GM23248 (cell line): ENCODE measurements at regions not wholly inside any gene's neighbourhood (a gene's known extent, or its start where the extent isn't known, plus 50 kb on each side); places are given as distances from the start of the nearest gene placed in this dataset.

Source experiments
- DNase-seq: peaks from one replicate; pipeline ENCODE4 v3.0.0-alpha.2; 2015
- H2AFZ ChIP-seq: fragments of 200-600 bp; sonication (generic); 2 replicates; pipeline ENCODE4 v1.6.1; 2016; ENCODE audit warnings: antibody characterized with exemption
- H3F3A ChIP-seq: fragments of 200-600 bp; sonication (generic); 2 replicates; pipeline ENCODE4 v1.6.1; 2016; ENCODE audit warnings: mild to moderate bottlenecking, antibody characterized with exemption, mixed run types; ENCODE audit not compliant: insufficient read depth
- H3K27ac ChIP-seq: fragments of 200-600 bp; sonication (generic); 2 replicates; pipeline ENCODE4 v1.5.1; 2016; ENCODE audit warnings: mild to moderate bottlenecking
- H3K27me3 ChIP-seq: fragments of 200-600 bp; sonication (generic); replicated peaks from 2 replicates; pipeline ENCODE4 v1.6.1; 2016; ENCODE audit warnings: mild to moderate bottlenecking; ENCODE audit not compliant: insufficient read depth
- H3K36me3 ChIP-seq: fragments of 200-600 bp; sonication (generic); 2 replicates; pipeline ENCODE4 v1.6.1; 2016; ENCODE audit warnings: low read depth, mild to moderate bottlenecking
- H3K4me1 ChIP-seq: fragments of 200-600 bp; sonication (generic); 2 replicates; pipeline ENCODE4 v1.6.1; 2016; ENCODE audit warnings: mild to moderate bottlenecking; ENCODE audit not compliant: insufficient read depth
- H3K4me2 ChIP-seq: fragments of 200-600 bp; sonication (generic); one replicate; pipeline ENCODE4 v1.6.1; 2016; ENCODE audit warnings: mild to moderate bottlenecking; ENCODE audit not compliant: unreplicated experiment
- H3K4me3 ChIP-seq: fragments of 200-600 bp; sonication (generic); 2 replicates; pipeline ENCODE4 v1.5.1; 2016; ENCODE audit warnings: mild to moderate bottlenecking
- H3K79me2 ChIP-seq: fragments of 200-600 bp; sonication (generic); 2 replicates; pipeline ENCODE4 v1.6.1; 2016; ENCODE audit warnings: mild to moderate bottlenecking; ENCODE audit not compliant: insufficient read depth
- H3K9ac ChIP-seq: fragments of 200-600 bp; sonication (generic); 2 replicates; pipeline ENCODE4 v1.6.1; 2016; ENCODE audit warnings: mild to moderate bottlenecking
- H3K9me2 ChIP-seq: fragments of 200-600 bp; sonication (generic); 2 replicates; pipeline ENCODE4 v1.6.1; 2016; ENCODE audit warnings: mixed run types, mild to moderate bottlenecking, moderate library complexity; ENCODE audit not compliant: insufficient read depth
- H3K9me3 ChIP-seq: fragments of 200-600 bp; sonication (generic); one replicate; pipeline ENCODE4 v1.6.1; 2017; ENCODE audit warnings: low read depth
- H4K20me1 ChIP-seq: fragments of 200-600 bp; sonication (generic); 2 replicates; pipeline ENCODE4 v1.6.0; 2016; ENCODE audit not compliant: insufficient read depth
- EZH2 ChIP-seq: fragments of 200-600 bp; sonication (generic); IDR thresholded peaks from 2 replicates; pipeline ENCODE4 v1.6.1; 2018; ENCODE audit warnings: antibody characterized with exemption, mild to moderate bottlenecking; ENCODE audit not compliant: insufficient read depth, poor library complexity, severe bottlenecking
- EZH2phosphoT487 ChIP-seq: fragments of 200-600 bp; sonication (generic); IDR thresholded peaks from 2 replicates; pipeline ENCODE4 v1.6.1; 2018; ENCODE audit warnings: antibody characterized with exemption, moderate library complexity, mild to moderate bottlenecking, low read depth; ENCODE audit not compliant: insufficient read depth
- WGBS, 2 experiments: methylation state at CpG; one replicate each; pipeline ENCODE4 v1.1.6; 2015 to 2017; ENCODE audit warnings: low lambda C conversion rate in 2 of 2, low coverage in 1 of 2; ENCODE audit errors: missing lambda C conversion rate in 2 of 2; 5-methylcytosine and 5-hydroxymethylcytosine counted together
- in situ Hi-C: fragments of 300-500 bp; cut with MboI; formaldehyde crosslinking; loops from 2 replicates; pipeline ENCODE4 v1.15.0; 2020

DNA sequence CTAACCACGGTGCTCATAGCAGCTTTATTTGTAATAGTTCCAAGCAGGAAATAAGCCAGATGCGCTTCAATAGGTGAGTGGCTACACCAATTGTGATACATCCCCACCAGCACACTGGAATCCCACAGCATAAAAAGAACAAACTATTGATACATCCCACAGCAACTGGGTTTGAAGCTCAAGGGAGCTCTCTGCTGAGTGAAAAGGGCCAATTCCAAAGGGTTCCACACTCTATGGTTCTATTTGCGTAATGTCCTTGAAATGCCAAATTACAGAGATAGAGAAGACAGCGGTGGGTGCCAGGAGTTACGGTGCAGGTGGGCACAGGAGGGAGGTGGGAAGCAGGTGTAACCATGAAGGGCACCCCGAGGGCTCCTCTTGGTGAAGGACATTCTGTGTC is 155.3 kb upstream of the PPP1R26 start:
- H2AFZ ChIP-seq: no peak overlapping the region
- no peak overlapping the region for H3K4me3 ChIP-seq
- TF ChIP-seq EZH2phosphoT487 (no peak), EZH2 (no peak)
- H3K27ac ChIP-seq: no peak overlapping the region
- 38 to 42% methylated on average over 6 of the region's 6 CpGs for WGBS, 2 experiments
- no peaks in the 10 kb centered on the region for H3F3A ChIP-seq
- no peak for DNase-seq
- no peak overlapping the region for H3K9ac ChIP-seq
- in situ Hi-C loops: no loop called here
- H3K9me2 ChIP-seq: no peaks in the 10 kb centered on the region
- no peaks in the 10 kb centered on the region for H3K9me3 ChIP-seq
- no peaks in the 10 kb centered on the region for H3K36me3 ChIP-seq
- H3K79me2 ChIP-seq: no peaks in the 10 kb centered on the region
- no peaks in the 10 kb centered on the region for H4K20me1 ChIP-seq
- 0 out of 2 replicates have a peak, but pooled peaks cover 4% of the 10 kb centered on the region for H3K27me3 ChIP-seq
- H3K4me2 ChIP-seq: no peak overlapping the region
- H3K4me1 ChIP-seq: no peaks in the 10 kb centered on the region

DNA sequence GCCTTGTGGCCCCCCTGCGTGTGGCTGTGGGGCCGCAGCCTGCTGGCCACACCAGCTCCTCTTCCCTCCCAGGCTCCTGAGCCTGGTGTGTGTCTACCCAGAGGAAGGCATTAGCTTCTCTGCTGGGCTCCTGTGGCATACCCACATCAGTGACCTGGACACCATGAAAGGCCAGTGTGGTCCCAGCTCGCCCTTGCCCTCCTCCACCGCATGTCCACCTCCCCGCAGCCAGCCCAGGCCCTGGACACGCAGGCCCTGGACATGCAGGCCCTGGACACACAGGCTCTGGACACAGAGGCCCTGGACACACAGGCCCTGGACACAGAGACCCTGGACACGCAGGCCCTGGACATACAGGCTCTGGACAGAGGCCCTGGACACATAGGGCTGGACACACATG is 153.4 kb upstream of the PPP1R26 start:
- H2AFZ ChIP-seq: no peak overlapping the region
- H3K9me2 ChIP-seq: no peaks in the 10 kb centered on the region
- no peaks in the 10 kb centered on the region for H3K27me3 ChIP-seq
- no peaks in the 10 kb centered on the region for H3K36me3 ChIP-seq
- no peaks in the 10 kb centered on the region for H3K79me2 ChIP-seq
- 50 to 55% methylated on average over 7 of the region's 7 CpGs for WGBS, 2 experiments
- no peaks in the 10 kb centered on the region for H3F3A ChIP-seq
- DNase-seq: no peak
- H3K9me3 ChIP-seq: no peaks in the 10 kb centered on the region
- in situ Hi-C loops: no loop called here
- no peak overlapping the region for H3K4me2 ChIP-seq
- H3K4me1 ChIP-seq: no peaks in the 10 kb centered on the region
- H3K9ac ChIP-seq: no peak overlapping the region
- H4K20me1 ChIP-seq: no peaks in the 10 kb centered on the region
- TF ChIP-seq EZH2phosphoT487: no peak
- TF ChIP-seq EZH2: no peak
- no peak overlapping the region for H3K27ac ChIP-seq
- H3K4me3 ChIP-seq: no peak overlapping the region

DNA sequence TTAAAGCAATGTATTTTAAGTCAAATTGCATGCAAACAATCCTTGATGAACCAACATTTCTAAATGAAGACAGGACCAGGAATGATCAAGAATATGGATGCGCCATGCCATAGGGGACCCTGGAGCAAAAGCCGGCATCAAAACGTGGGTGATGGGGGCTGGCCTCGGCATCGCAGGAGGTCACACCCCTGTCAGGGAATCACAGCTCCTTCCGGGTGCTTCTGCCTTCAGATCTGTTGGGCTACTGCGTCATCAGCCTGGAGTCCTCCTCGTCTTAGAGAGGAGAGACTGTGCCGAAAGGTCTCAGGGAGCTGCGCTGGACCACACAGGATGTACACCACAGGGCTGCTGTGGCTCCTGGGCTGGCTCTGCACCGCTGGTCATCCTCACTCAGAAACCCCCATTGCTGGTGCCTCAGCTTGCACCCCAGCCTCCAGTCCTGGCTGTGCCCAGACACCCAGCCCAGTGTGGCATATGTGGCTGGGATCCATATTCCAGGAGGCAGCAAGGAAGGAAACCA is 152.9 kb upstream of the PPP1R26 start:
- Histone ChIP-seq H3K79me2 (no peaks in the 10 kb centered on the region), H3K36me3 (no peaks in the 10 kb centered on the region), H3K27ac (no peak overlapping the region), H3K9me3 (no peaks in the 10 kb centered on the region), H3K27me3 (no peaks in the 10 kb centered on the region), H2AFZ (no peak overlapping the region), H3K9me2 (no peaks in the 10 kb centered on the region), H4K20me1 (no peaks in the 10 kb centered on the region), H3K4me2 (no peak overlapping the region), H3K4me1 (no peaks in the 10 kb centered on the region), H3F3A (no peaks in the 10 kb centered on the region), H3K4me3 (no peak overlapping the region), H3K9ac (no peak overlapping the region)
- in situ Hi-C loops: no loop called here
- 65% methylated on average over 8 to 11 of the region's 11 CpGs for WGBS, 2 experiments
- TF ChIP-seq EZH2 (no peak), EZH2phosphoT487 (no peak)
- no peak for DNase-seq

DNA sequence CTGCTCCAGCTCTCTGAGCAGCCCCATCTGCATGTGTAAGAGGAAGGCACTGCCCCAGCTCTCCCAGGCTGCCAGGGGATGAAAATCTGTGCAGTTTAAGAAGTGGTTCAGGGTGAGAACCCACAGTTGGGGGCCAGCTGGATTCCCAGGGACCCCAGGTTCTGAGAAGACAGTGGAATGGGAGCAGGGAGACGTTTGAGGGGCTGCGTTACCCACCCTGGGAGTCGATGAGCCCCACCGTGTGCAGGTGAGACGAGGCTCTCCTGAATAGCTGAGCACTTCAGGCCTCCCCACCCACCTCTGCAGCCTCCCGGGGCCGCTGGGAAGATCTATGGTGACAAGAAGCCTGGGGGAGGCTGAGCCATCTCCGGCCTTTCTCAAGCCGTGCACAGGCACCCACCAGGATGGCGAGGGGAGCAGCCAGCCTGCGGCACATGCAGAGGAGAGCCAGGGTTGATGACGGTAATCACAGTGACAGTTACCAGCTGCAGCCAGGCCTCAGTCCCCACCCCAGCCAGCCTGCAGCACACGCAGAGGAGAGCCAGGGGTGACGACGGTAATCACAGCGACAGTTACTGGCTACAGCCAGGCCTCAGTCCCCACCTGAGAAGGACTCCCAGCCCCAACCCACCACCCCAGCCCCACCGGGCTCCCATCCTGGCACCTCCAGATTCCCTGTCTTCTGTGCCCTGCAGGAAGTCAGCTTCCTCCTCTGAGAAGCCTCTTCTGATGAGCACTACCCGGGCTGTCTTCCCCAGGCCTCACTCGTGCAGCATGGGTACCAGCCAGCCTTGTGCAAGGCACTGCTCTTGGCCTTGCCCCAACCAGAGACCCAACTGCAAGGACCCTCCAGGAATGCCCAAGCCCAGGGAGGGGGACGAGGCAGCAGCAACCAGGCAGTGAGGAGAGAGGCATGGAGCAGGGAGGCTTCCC is 150.8 kb upstream of the PPP1R26 start:
- no peak for TF ChIP-seq EZH2
- TF ChIP-seq EZH2phosphoT487: no peak
- no peaks in the 10 kb centered on the region for H4K20me1 ChIP-seq
- H3K9ac ChIP-seq: no peak overlapping the region
- in situ Hi-C loops: no loop called here
- no peak overlapping the region for H3K27ac ChIP-seq
- H3K36me3 ChIP-seq: no peaks in the 10 kb centered on the region
- DNase-seq: no peak
- WGBS, 2 experiments: 39 to 40% methylated on average over 18 to 19 of the region's 20 CpGs
- no peak overlapping the region for H2AFZ ChIP-seq
- no peaks in the 10 kb centered on the region for H3F3A ChIP-seq
- H3K4me2 ChIP-seq: no peak overlapping the region
- no peak overlapping the region for H3K4me3 ChIP-seq
- no peaks in the 10 kb centered on the region for H3K4me1 ChIP-seq
- no peaks in the 10 kb centered on the region for H3K9me2 ChIP-seq
- H3K79me2 ChIP-seq: no peaks in the 10 kb centered on the region
- no peaks in the 10 kb centered on the region for H3K27me3 ChIP-seq
- H3K9me3 ChIP-seq: no peaks in the 10 kb centered on the region
